ENCODE measurements at regions not wholly inside any gene's neighbourhood (a gene's known extent, or its start where the extent isn't known, plus 50 kb on each side); places are given as distances from the start of the nearest gene placed in this dataset.

- TF ChIP-seq CTCF (IDR thresholded peaks at IDR 0.05) = no peak
- no peak for TF ChIP-seq POLR2A (IDR thresholded peaks at IDR 0.05)
Observed at GRCh38 chr3:107947203-107947602, 143.6 kb downstream of the CD47 start.

All from uterus (tissue), 2 donors.